ENCODE measurements at regions not wholly inside any gene's neighbourhood (a gene's known extent, or its start where the extent isn't known, plus 50 kb on each side); places are given as distances from the start of the nearest gene placed in this dataset.

- Histone ChIP-seq H3K79me2 (ENCODE audit: control insufficient read depth, insufficient read depth, low read length) (no peaks in the 10 kb centered on the region), H3K27me3 (ENCODE audit: control insufficient read depth in 2 of 2, insufficient read depth in 2 of 2, low read length in 2 of 2) (no peaks in the 10 kb centered on the region), H3K9me1 (replicated peaks; ENCODE audit: control insufficient read depth, extremely low read depth, insufficient read depth, low read length) (no peaks in the 10 kb centered on the region), H3K27ac (ENCODE audit: insufficient read depth, low read depth, low read length) (no peak overlapping the region), H3K36me3 (ENCODE audit: control insufficient read depth in 2 of 2, extremely low read depth in 1 of 2, insufficient read depth in 2 of 2, low read length in 2 of 2) (no peaks in the 10 kb centered on the region), H3K9ac (replicated peaks; ENCODE audit: extremely low read depth, insufficient read depth, low read length) (no peak overlapping the region), H4K20me1 (replicated peaks; ENCODE audit: control insufficient read depth, extremely low read depth, insufficient read depth, low read length) (no peaks in the 10 kb centered on the region), H3K9me3 (replicated peaks; ENCODE audit: control insufficient read depth, insufficient read depth, low read length) (no peaks in the 10 kb centered on the region), H2AFZ (ENCODE audit: low read depth, low read length) (no peak overlapping the region), H3K4me2 (ENCODE audit: insufficient read depth, low read length) (no peak overlapping the region), H3K4me1 (ENCODE audit: control insufficient read depth, extremely low read depth, insufficient read depth, low read length) (no peaks in the 10 kb centered on the region), H3K4me3 (replicated peaks in 1 of 3; ENCODE audit: insufficient read depth in 1 of 3, low read depth in 1 of 3, low read length in 3 of 3) (no peak overlapping the region)
- BruUV-seq (replicated peaks), result no TSS peak
- ChIA-PET CTCF (no interaction called here), POLR2A (no interaction called here)
- intact Hi-C loops (cut with micrococcal nuclease) (no loop called here), dilution Hi-C loops (cut with MboI; ENCODE audit: extremely low pct_ligation_motif_present, low sequenced_read_pairs) (no loop called here)
- DNase-seq (ENCODE audit: low read depth, low spot score), result no peak
- TF ChIP-seq MYC (IDR thresholded peaks at IDR 0.05; ENCODE audit: low read depth, low read length), result no peak
- TF ChIP-seq EZH2 (IDR thresholded peaks at IDR 0.05; ENCODE audit: borderline replicate concordance, low read depth, low read length, severe bottlenecking), result no peak
- no peak for TF ChIP-seq FOS (IDR thresholded peaks at IDR 0.05; ENCODE audit: borderline replicate concordance, insufficient read depth, low read length)
- no peak for TF ChIP-seq GATA2 (IDR thresholded peaks at IDR 0.05; ENCODE audit: insufficient read depth, insufficient read length, low read depth, low read length)
- no peak for TF ChIP-seq JUN (IDR thresholded peaks at IDR 0.05; ENCODE audit: borderline replicate concordance, insufficient read depth, insufficient read length, low read depth)
- no peak for TF ChIP-seq CTCF (IDR thresholded peaks at IDR 0.05; ENCODE audit: extremely low read depth in 1 of 2, insufficient read depth in 1 of 2, low read depth in 1 of 2, low read length in 2 of 2)
- TF ChIP-seq MAX (IDR thresholded peaks at IDR 0.05; ENCODE audit: insufficient read depth, insufficient read length), result no peak
- TF ChIP-seq POLR2A (IDR thresholded peaks at IDR 0.05; ENCODE audit: low read depth, low read length), result no peak
- TF ChIP-seq POLR2AphosphoS5 (IDR thresholded peaks at IDR 0.05; ENCODE audit: insufficient read depth, low read depth, low read length), result no peak
- no peak for FAIRE-seq
These were observed 186.2 kb downstream of the CYLD start for GRCh38 chr16:50928065-50928464.

Measured in endothelial cell of umbilical vein (primary cell).